ENCODE measurements at regions not wholly inside any gene's neighbourhood (a gene's known extent, or its start where the extent isn't known, plus 50 kb on each side); places are given as distances from the start of the nearest gene placed in this dataset.
A peak's percentile ranks its signal among the peaks of the same experiment; 100 is the strongest.

DNA sequence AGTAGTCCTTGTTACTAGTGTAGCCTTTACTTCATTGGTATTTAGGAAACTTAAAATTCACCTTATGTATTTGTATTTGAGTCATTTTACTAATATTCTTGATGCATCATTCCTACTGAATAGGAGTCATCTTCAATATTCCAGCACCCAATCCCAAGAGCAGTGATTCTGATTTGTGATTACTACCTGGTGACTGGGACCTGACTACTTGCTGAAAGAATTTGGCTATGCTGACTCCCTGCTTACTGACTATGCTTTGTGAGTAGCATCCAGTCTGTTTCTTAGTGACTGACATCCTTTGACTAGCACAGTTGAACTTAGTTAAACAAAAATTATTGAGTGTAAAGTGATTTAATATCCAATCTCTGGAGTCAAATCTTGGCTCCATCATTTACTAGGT lies 129.9 kb upstream of the NEGR1 start:
- no peak overlapping the region for H3K4me3 ChIP-seq
- no peaks in the 10 kb centered on the region for H4K20me1 ChIP-seq (ENCODE audit: insufficient read depth)
- TF ChIP-seq EZH2 (IDR thresholded peaks at IDR 0.05; ENCODE audit: insufficient read depth, poor library complexity, severe bottlenecking), result no peak
- no peak for TF ChIP-seq EZH2phosphoT487 (IDR thresholded peaks at IDR 0.05; ENCODE audit: insufficient read depth, low read depth)
- no peak overlapping the region for H2AFZ ChIP-seq
- in situ Hi-C loops (cut with MboI), result no loop called here
- H3K36me3 ChIP-seq (ENCODE audit: low read depth), result no peaks in the 10 kb centered on the region
- DNase-seq, result peak; percentile 77
- H3K9me3 ChIP-seq (ENCODE audit: low read depth), result no peaks in the 10 kb centered on the region
- H3K27me3 ChIP-seq (replicated peaks; ENCODE audit: insufficient read depth), result no peaks in the 10 kb centered on the region
- no peaks in the 10 kb centered on the region for H3K79me2 ChIP-seq (ENCODE audit: insufficient read depth)
- peak overlapping the region; percentile 11; the same call in 1 of the 2 replicates for H3K27ac ChIP-seq
- 0 out of 2 replicates have a peak, but pooled peaks cover 9% of the 10 kb centered on the region for H3F3A ChIP-seq (ENCODE audit: insufficient read depth)
- H3K9ac ChIP-seq, result no peak overlapping the region
- peaks cover 21% of the 10 kb centered on the region for H3K4me1 ChIP-seq (ENCODE audit: insufficient read depth)
- H3K4me2 ChIP-seq (ENCODE audit: unreplicated experiment), result peak overlapping the region; percentile 3
- H3K9me2 ChIP-seq (ENCODE audit: insufficient read depth), result no peaks in the 10 kb centered on the region

GRCh38 chr1:72399807-72400206 lies 117.5 kb upstream of the NEGR1 start:
- no peaks in the 10 kb centered on the region for H3K9me2 ChIP-seq (ENCODE audit: insufficient read depth)
- peaks cover 18% of the 10 kb centered on the region for H3K4me1 ChIP-seq (ENCODE audit: insufficient read depth)
- peaks cover 13% of the 10 kb centered on the region; the same call in 1 of the 2 replicates for H3F3A ChIP-seq (ENCODE audit: insufficient read depth)
- H2AFZ ChIP-seq, result no peak overlapping the region
- DNase-seq, result no peak
- no peaks in the 10 kb centered on the region for H3K79me2 ChIP-seq (ENCODE audit: insufficient read depth)
- in situ Hi-C loops (cut with MboI), result no loop called here
- no peaks in the 10 kb centered on the region for H4K20me1 ChIP-seq (ENCODE audit: insufficient read depth)
- H3K9ac ChIP-seq, result no peak overlapping the region
- no peaks in the 10 kb centered on the region for H3K27me3 ChIP-seq (replicated peaks; ENCODE audit: insufficient read depth)
- no peaks in the 10 kb centered on the region for H3K36me3 ChIP-seq (ENCODE audit: low read depth)
- no peak overlapping the region for H3K4me3 ChIP-seq
- WGBS, 2 experiments (ENCODE audit: low coverage in 1 of 2, low lambda C conversion rate in 2 of 2, missing lambda C conversion rate in 2 of 2), result 94 to 100% methylated on average over 2 of the region's 2 CpGs
- TF ChIP-seq EZH2 (IDR thresholded peaks at IDR 0.05; ENCODE audit: insufficient read depth, poor library complexity, severe bottlenecking) (no peak), EZH2phosphoT487 (IDR thresholded peaks at IDR 0.05; ENCODE audit: insufficient read depth, low read depth) (no peak)
- no peaks in the 10 kb centered on the region for H3K9me3 ChIP-seq (ENCODE audit: low read depth)
- no peak overlapping the region for H3K4me2 ChIP-seq (ENCODE audit: unreplicated experiment)
- no peak overlapping the region for H3K27ac ChIP-seq

GRCh38 chr1:72397786-72398185 lies 115.4 kb upstream of the NEGR1 start:
- peak; percentile 77 for DNase-seq
- Histone ChIP-seq H2AFZ (no peak overlapping the region), H3K4me2 (ENCODE audit: unreplicated experiment) (peak overlapping the region; percentile 51), H4K20me1 (ENCODE audit: insufficient read depth) (no peaks in the 10 kb centered on the region), H3F3A (ENCODE audit: insufficient read depth) (peaks cover 13% of the 10 kb centered on the region; the same call in 1 of the 2 replicates), H3K9ac (no peak overlapping the region), H3K27me3 (replicated peaks; ENCODE audit: insufficient read depth) (no peaks in the 10 kb centered on the region), H3K79me2 (ENCODE audit: insufficient read depth) (no peaks in the 10 kb centered on the region), H3K4me1 (ENCODE audit: insufficient read depth) (peaks cover 18% of the 10 kb centered on the region), H3K9me2 (ENCODE audit: insufficient read depth) (no peaks in the 10 kb centered on the region), H3K36me3 (ENCODE audit: low read depth) (no peaks in the 10 kb centered on the region), H3K9me3 (ENCODE audit: low read depth) (no peaks in the 10 kb centered on the region), H3K27ac (no peak overlapping the region), H3K4me3 (no peak overlapping the region)
- in situ Hi-C loops (cut with MboI), result no loop called here
- TF ChIP-seq EZH2 (IDR thresholded peaks at IDR 0.05; ENCODE audit: insufficient read depth, poor library complexity, severe bottlenecking) (no peak), EZH2phosphoT487 (IDR thresholded peaks at IDR 0.05; ENCODE audit: insufficient read depth, low read depth) (no peak)

- no peak for DNase-seq
- Histone ChIP-seq H4K20me1 (ENCODE audit: insufficient read depth) (no peaks in the 10 kb centered on the region), H3K27me3 (replicated peaks; ENCODE audit: insufficient read depth) (no peaks in the 10 kb centered on the region), H3K4me2 (ENCODE audit: unreplicated experiment) (no peak overlapping the region), H3K9ac (no peak overlapping the region), H2AFZ (no peak overlapping the region), H3K9me2 (ENCODE audit: insufficient read depth) (no peaks in the 10 kb centered on the region), H3K36me3 (ENCODE audit: low read depth) (no peaks in the 10 kb centered on the region), H3K27ac (no peak overlapping the region), H3K4me3 (no peak overlapping the region), H3K9me3 (ENCODE audit: low read depth) (no peaks in the 10 kb centered on the region), H3F3A (ENCODE audit: insufficient read depth) (peaks cover 13% of the 10 kb centered on the region; the same call in 1 of the 2 replicates), H3K79me2 (ENCODE audit: insufficient read depth) (no peaks in the 10 kb centered on the region), H3K4me1 (ENCODE audit: insufficient read depth) (peaks cover 18% of the 10 kb centered on the region)
- 90 to 95% methylated on average over 3 of the region's 3 CpGs for WGBS, 2 experiments (ENCODE audit: low coverage in 1 of 2, low lambda C conversion rate in 2 of 2, missing lambda C conversion rate in 2 of 2)
- no peak for TF ChIP-seq EZH2phosphoT487 (IDR thresholded peaks at IDR 0.05; ENCODE audit: insufficient read depth, low read depth)
- no peak for TF ChIP-seq EZH2 (IDR thresholded peaks at IDR 0.05; ENCODE audit: insufficient read depth, poor library complexity, severe bottlenecking)
- in situ Hi-C loops (cut with MboI), result no loop called here
Measured at GRCh38 chr1:72394457-72394856, 112.1 kb upstream of the NEGR1 start.

DNA sequence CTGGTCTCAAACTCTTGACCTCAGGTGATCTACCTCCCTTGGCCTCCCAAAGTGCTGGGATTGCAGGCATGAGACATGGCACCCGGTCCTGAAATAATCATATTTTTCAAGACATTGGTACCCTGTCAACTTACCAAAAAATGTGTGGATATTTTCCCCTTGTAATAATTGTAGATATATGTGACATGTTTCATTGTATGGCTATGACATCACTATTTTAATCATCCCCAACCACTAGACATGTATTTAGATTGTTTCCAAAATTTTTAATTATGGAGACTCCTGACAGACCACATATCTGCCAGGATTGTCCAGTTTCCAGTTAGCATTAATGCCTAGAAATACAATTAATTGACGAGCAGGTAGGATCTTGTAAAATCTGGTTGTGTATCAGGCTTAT lies 96.7 kb upstream of the NEGR1 start:
- Histone ChIP-seq H2AFZ (no peak overlapping the region), H4K20me1 (ENCODE audit: insufficient read depth) (no peaks in the 10 kb centered on the region), H3K4me3 (no peak overlapping the region), H3K9me3 (ENCODE audit: low read depth) (no peaks in the 10 kb centered on the region), H3K4me2 (ENCODE audit: unreplicated experiment) (no peak overlapping the region), H3F3A (ENCODE audit: insufficient read depth) (no peaks in the 10 kb centered on the region), H3K27ac (no peak overlapping the region), H3K9ac (no peak overlapping the region), H3K4me1 (ENCODE audit: insufficient read depth) (no peaks in the 10 kb centered on the region), H3K36me3 (ENCODE audit: low read depth) (no peaks in the 10 kb centered on the region), H3K27me3 (replicated peaks; ENCODE audit: insufficient read depth) (no peaks in the 10 kb centered on the region), H3K79me2 (ENCODE audit: insufficient read depth) (no peaks in the 10 kb centered on the region), H3K9me2 (ENCODE audit: insufficient read depth) (no peaks in the 10 kb centered on the region)
- WGBS, 2 experiments (ENCODE audit: low coverage in 1 of 2, low lambda C conversion rate in 2 of 2, missing lambda C conversion rate in 2 of 2), result 87 to 89% methylated on average over 2 of the region's 2 CpGs
- no peak for DNase-seq
- in situ Hi-C loops (cut with MboI), result no loop called here
- no peak for TF ChIP-seq EZH2phosphoT487 (IDR thresholded peaks at IDR 0.05; ENCODE audit: insufficient read depth, low read depth)
- TF ChIP-seq EZH2 (IDR thresholded peaks at IDR 0.05; ENCODE audit: insufficient read depth, poor library complexity, severe bottlenecking), result no peak
